IPS-15b (cell line): ENCODE measurements at regions not wholly inside any gene's neighbourhood (a gene's known extent, or its start where the extent isn't known, plus 50 kb on each side); places are given as distances from the start of the nearest gene placed in this dataset.

Source experiments
- H3K27me3 ChIP-seq: one replicate; pipeline ENCODE4 v1.6.1; 2013; ENCODE audit warnings: low read length; ENCODE audit not compliant: control insufficient read depth, insufficient read depth
- H3K36me3 ChIP-seq: one replicate; pipeline ENCODE4 v1.6.1; 2013; ENCODE audit warnings: low read length; ENCODE audit not compliant: control insufficient read depth, insufficient read depth
- H3K4me1 ChIP-seq: one replicate; pipeline ENCODE4 v1.6.1; 2013; ENCODE audit warnings: mild to moderate bottlenecking, low read length; ENCODE audit not compliant: control insufficient read depth, insufficient read depth
- H3K4me3 ChIP-seq: one replicate; pipeline ENCODE4 v1.5.1; 2013; ENCODE audit warnings: low read depth, low read length
- H3K9ac ChIP-seq: one replicate; pipeline ENCODE4 v1.6.1; 2013; ENCODE audit warnings: low read depth, mild to moderate bottlenecking, low read length
- H3K9me3 ChIP-seq: one replicate; pipeline ENCODE4 v1.6.1; 2013; ENCODE audit warnings: mild to moderate bottlenecking, low read length; ENCODE audit not compliant: control insufficient read depth, insufficient read depth

DNA sequence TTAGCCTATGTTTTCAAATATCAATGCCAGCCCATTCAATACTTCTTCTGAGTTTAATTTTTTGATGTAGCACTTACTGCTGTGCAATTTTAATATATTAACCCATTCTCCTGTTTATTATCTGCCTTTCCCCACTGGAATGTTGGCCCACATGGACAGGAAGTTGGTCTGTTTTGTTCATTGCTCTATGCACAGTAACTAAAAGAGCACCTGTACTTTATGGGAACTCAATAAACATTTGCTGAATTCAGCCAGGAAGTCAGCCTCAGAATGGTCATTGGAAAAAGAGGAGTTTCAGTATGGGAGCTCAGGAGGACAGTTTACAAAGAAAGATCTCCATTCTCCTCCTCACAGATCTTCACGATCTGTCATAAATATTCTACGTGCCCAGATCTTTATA, 510.5 kb upstream of the AGA start:
- Histone ChIP-seq H3K36me3 (no peaks in the 10 kb centered on the region), H3K9ac (no peak overlapping the region), H3K4me3 (no peak overlapping the region), H3K4me1 (no peaks in the 10 kb centered on the region), H3K9me3 (no peaks in the 10 kb centered on the region), H3K27me3 (no peaks in the 10 kb centered on the region)

DNA sequence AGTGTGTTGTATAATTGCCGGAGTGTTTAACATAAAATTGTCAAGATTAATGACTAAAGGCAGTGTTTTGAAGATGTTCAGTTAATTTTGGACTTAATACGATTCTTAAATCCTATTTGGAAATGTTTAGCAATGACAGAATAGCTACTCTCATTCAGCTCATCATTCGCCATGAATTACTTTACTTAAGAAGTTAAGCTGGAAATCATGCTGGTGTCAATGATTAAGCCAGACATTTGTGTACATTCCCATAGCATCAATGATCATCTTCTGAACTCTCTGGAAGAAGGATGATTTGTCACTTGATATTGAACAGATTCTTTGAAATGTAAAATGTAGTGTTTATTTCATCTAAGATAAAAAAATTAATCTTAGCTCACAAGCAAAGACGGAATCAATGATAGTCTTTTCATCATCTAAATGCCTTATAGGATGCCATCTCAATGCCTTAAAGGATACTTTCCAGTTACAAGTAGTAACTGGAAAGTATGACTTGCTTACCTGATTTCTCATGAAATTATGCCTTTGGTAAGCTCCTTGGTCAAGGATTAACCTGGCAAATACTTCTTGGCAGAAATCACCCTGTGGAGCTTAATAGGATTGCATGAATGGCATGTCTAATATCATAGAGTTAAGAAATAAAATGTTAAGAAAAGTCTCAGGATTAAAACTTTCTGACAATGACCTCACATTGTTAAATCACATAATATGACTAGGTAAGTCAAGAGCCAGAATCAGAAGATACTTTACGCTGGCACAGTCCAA, 515.5 kb upstream of the AGA start:
- Histone ChIP-seq H3K9ac (no peak overlapping the region), H3K36me3 (no peaks in the 10 kb centered on the region), H3K4me1 (no peaks in the 10 kb centered on the region), H3K9me3 (no peaks in the 10 kb centered on the region), H3K4me3 (no peak overlapping the region), H3K27me3 (no peaks in the 10 kb centered on the region)

DNA sequence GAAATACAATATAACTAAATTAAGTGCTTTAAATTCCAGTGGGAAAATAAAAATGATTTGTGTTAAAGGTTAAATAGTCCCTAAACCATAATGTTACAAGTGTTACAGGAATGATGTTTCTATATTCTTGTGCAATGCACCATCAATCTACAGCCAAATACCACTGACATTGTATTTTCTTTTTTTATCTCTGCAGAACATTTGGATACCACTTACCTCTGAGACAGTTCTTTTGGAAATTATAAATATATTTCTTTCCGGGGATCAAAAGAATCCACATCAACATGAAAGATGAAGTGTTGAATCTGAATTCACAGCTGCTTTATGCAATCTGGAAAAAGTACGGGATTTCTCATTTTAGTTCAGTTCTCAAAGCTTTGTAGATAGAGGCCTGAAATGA, 518.3 kb upstream of the AGA start:
- H3K9me3 ChIP-seq: no peaks in the 10 kb centered on the region
- H3K36me3 ChIP-seq: no peaks in the 10 kb centered on the region
- no peaks in the 10 kb centered on the region for H3K27me3 ChIP-seq
- H3K9ac ChIP-seq: no peak overlapping the region
- H3K4me1 ChIP-seq: no peaks in the 10 kb centered on the region
- no peak overlapping the region for H3K4me3 ChIP-seq

DNA sequence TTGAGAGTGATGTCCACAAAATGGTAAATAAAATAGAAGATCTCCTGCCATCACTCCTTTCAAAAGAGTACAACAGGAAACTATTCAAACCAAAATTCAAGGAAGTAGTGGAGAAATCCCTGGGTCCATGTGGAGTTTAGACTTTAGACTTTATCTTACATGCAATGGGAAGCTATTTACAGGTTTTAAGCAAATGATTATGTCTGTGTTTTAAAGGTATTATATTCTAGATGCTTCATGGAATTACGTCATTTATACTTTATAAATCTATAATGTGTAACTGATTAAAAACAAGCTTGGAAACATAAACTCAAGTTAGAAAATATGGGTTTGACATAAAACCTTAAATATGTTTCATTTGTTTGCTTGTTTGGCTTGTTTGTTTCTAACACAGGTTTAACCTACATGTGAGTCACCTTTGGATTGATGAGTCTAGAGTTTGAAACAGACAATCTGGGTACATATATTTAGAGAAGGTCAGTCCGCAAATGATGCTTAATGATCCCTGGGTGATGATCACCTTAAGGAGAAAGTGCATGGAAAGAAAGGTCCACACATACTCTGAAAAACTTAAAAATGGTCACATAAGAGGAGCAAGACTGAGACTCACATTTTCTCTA, 519.6 kb upstream of the AGA start:
- Histone ChIP-seq H3K9me3 (no peaks in the 10 kb centered on the region), H3K9ac (no peak overlapping the region), H3K4me1 (no peaks in the 10 kb centered on the region), H3K36me3 (no peaks in the 10 kb centered on the region), H3K27me3 (no peaks in the 10 kb centered on the region), H3K4me3 (no peak overlapping the region)

DNA sequence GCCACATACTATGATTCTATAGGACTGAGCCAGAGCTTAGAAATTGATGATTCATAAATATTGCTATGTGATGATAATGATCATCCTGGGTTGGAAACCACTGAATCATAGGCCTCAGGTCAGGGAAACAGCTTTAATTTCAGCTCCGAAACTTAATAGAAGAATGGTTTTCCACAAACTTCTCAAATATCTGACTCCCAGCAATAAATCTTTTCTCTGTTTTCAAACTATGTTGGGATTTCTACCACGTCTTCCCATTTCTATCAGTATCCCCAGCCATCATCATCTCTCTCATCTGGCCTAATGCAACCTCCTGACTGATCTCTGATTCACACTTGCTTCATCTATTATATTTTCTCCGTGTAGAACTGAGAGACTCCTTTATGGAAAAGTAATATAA, 521.8 kb upstream of the AGA start:
- no peak overlapping the region for H3K9ac ChIP-seq
- H3K4me3 ChIP-seq: no peak overlapping the region
- no peaks in the 10 kb centered on the region for H3K9me3 ChIP-seq
- no peaks in the 10 kb centered on the region for H3K4me1 ChIP-seq
- H3K36me3 ChIP-seq: no peaks in the 10 kb centered on the region
- H3K27me3 ChIP-seq: no peaks in the 10 kb centered on the region

DNA sequence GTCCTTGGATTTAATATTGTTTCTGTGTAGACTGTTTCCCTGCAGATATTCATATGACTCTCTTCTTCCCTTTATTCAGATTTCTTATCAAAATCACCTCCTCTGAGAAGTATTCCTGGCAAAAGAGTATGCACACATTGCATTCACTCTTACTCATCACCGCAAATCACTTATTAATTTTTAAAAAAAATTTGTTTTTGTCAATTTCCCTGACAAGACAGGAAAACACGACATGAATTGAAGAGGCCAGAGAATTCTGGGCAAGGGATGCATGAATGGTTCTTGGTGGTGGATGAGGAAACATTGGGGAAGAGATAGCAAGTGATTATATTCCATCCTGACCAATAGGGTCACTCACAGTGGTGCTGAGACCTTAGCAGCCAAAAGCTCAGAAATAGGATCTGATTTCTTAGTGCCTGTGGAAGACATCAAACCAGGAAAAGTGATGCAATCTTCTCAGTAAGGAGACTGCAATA, 522.5 kb upstream of the AGA start:
- no peaks in the 10 kb centered on the region for H3K27me3 ChIP-seq
- H3K4me1 ChIP-seq: no peaks in the 10 kb centered on the region
- H3K36me3 ChIP-seq: no peaks in the 10 kb centered on the region
- no peak overlapping the region for H3K9ac ChIP-seq
- no peak overlapping the region for H3K4me3 ChIP-seq
- no peaks in the 10 kb centered on the region for H3K9me3 ChIP-seq

DNA sequence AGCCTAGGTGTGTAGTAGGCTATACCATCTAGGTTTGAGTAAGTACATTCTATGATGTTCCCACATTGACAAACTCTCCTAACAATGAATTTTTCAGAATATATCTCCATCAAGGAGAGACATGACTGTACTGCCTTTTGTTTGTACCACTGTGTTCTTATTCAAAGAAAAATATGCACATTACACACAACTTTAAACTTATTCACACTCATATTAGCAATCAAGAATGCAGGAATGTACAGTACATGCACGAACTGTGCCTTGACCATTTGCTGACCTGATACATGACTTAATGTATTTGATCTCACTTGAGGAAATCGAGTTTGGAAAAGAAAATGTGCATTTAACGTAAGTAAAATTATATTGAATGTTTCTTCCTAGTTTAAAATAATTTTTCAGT, 525.1 kb upstream of the AGA start:
- Histone ChIP-seq H3K27me3 (no peaks in the 10 kb centered on the region), H3K4me3 (no peak overlapping the region), H3K9ac (no peak overlapping the region), H3K9me3 (no peaks in the 10 kb centered on the region), H3K36me3 (no peaks in the 10 kb centered on the region), H3K4me1 (no peaks in the 10 kb centered on the region)

DNA sequence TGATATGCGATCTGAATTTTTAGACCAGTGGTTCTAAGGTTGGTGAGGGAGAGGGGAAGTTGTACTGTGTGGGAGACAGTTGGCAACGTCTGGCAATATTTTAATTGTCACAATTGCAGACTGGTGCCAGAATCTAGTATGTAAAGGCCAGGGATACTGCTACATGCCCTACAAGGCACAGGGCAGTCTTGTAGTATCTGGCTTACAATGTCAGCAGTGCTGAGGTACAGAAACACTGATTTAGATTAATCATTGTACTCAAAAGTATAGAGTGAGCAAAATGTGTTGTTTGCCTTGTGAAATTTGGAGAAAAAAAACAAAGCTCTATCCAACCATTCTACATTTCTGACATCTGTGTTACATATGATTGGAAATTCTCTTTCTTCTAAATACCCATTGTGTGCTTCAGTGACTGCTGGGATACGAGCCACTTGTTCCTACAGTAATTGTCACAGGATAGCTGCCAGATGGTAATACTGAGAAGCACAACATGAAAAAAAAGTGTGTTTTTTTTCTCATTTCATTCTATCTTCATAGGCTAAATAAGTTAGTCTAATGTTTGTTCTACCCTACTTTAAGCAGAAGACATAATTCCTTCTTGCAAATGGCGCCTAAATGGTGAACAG, 526.7 kb upstream of the AGA start:
- H3K9ac ChIP-seq: no peak overlapping the region
- no peaks in the 10 kb centered on the region for H3K4me1 ChIP-seq
- H3K4me3 ChIP-seq: no peak overlapping the region
- no peaks in the 10 kb centered on the region for H3K9me3 ChIP-seq
- H3K27me3 ChIP-seq: no peaks in the 10 kb centered on the region
- no peaks in the 10 kb centered on the region for H3K36me3 ChIP-seq

DNA sequence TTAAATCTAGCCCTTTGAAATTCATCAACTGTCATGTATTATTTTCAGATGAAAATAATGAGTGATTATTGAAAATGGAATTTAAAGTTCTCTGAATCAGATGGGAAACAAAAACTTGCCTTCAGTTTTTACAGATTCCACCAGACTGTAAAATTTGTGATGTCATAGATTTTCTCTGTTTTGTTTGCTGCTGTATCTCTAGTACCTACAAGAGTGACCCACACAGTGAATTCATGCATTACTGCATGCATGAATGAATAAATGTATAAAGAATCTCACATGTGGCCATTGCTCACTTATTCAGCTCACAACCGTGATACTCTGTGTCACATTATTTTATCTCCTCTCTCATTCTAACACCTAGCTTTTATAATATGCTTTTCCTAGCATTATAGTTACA, 532.2 kb upstream of the AGA start:
- Histone ChIP-seq H3K9me3 (no peaks in the 10 kb centered on the region), H3K4me3 (no peak overlapping the region), H3K9ac (no peak overlapping the region), H3K4me1 (no peaks in the 10 kb centered on the region), H3K27me3 (no peaks in the 10 kb centered on the region), H3K36me3 (no peaks in the 10 kb centered on the region)

DNA sequence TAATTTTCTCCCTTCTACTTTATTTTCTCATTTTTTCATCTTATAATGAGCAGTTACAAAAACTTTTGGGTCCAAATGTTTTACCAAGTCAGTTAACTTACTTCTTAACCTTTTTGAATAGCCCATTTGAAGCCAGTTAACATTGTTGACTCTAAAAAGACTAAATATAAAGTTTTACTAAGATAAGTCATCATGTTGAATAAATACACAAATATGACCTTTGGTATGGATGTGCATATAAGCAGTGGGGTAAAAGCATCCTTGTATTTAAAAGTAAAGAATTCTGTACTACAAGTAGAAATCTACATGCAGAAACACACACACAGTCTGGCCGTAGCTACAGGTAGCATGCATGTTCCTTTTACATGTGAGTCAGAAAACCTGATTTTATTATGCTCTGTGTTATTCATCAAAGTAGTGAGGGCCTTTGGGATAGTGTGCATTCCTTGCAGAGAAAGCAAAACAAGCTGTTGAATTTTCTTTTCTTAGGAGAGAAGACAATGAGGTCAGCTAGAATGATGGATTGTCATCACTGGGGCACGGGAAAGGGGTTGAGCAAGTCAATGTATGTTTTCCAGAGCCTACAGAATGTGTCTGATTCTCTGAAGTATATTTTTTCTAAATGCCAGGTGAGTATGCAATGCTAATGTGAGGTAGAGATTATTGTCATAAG, 533.2 kb upstream of the AGA start:
- Histone ChIP-seq H3K9ac (no peak overlapping the region), H3K4me1 (no peaks in the 10 kb centered on the region), H3K27me3 (no peaks in the 10 kb centered on the region), H3K4me3 (no peak overlapping the region), H3K9me3 (no peaks in the 10 kb centered on the region), H3K36me3 (no peaks in the 10 kb centered on the region)

DNA sequence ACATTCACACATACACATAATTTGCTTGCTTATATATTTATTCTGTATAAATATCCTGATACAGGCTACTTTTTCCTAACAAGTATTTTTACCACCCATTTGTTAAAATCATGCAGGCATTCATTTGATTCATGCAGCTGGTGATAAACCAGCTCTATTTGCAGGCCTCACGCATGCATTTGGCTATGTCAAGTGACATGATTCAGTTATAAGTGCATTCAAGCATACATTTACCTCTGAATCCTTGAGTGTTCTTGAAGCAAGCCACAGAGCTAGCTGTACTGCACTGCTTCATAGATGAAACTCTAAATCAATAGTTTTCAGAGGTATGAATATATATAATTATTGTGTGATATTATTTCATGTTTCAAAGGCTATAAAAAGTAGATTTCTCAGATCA, 544.0 kb upstream of the AGA start:
- no peaks in the 10 kb centered on the region for H3K36me3 ChIP-seq
- no peaks in the 10 kb centered on the region for H3K9me3 ChIP-seq
- H3K4me1 ChIP-seq: no peaks in the 10 kb centered on the region
- no peak overlapping the region for H3K9ac ChIP-seq
- no peaks in the 10 kb centered on the region for H3K27me3 ChIP-seq
- H3K4me3 ChIP-seq: no peak overlapping the region
